ENCODE measurements at regions not wholly inside any gene's neighbourhood (a gene's known extent, or its start where the extent isn't known, plus 50 kb on each side); places are given as distances from the start of the nearest gene placed in this dataset.

DNA sequence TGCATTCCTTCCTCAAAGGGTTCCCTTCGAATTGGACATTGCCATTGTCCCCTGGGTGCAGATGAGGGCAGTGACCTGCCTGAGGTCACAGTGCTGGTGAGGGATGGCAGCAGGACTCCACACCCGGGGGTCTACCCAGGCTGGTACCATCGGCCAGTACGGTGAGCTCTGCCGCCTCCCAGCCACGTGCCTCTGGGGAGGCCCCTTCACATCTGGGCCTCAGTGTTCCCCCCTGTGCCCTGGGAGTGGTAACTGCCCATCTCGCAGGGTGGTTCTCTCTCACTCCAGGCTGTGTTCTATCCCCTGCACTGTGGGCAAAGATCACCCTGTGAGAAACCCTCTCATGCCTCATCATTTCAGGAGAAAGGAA lies 99.4 kb upstream of the IQSEC1 start:
- WGBS, 2 donors, result 83 to 84% methylated on average over 7 of the region's 7 CpGs
- no peak overlapping the region for H3K4me3 ChIP-seq (ENCODE audit: low read depth, poor library complexity, severe bottlenecking)
- DNase-seq (ENCODE audit: low spot score in 2 of 2), result no peak
- intact Hi-C loops (cut with DNase I; ENCODE audit: low total_unique reads), result no loop called here
- no peak for TF ChIP-seq POLR2A (IDR thresholded peaks at IDR 0.05)

DNA sequence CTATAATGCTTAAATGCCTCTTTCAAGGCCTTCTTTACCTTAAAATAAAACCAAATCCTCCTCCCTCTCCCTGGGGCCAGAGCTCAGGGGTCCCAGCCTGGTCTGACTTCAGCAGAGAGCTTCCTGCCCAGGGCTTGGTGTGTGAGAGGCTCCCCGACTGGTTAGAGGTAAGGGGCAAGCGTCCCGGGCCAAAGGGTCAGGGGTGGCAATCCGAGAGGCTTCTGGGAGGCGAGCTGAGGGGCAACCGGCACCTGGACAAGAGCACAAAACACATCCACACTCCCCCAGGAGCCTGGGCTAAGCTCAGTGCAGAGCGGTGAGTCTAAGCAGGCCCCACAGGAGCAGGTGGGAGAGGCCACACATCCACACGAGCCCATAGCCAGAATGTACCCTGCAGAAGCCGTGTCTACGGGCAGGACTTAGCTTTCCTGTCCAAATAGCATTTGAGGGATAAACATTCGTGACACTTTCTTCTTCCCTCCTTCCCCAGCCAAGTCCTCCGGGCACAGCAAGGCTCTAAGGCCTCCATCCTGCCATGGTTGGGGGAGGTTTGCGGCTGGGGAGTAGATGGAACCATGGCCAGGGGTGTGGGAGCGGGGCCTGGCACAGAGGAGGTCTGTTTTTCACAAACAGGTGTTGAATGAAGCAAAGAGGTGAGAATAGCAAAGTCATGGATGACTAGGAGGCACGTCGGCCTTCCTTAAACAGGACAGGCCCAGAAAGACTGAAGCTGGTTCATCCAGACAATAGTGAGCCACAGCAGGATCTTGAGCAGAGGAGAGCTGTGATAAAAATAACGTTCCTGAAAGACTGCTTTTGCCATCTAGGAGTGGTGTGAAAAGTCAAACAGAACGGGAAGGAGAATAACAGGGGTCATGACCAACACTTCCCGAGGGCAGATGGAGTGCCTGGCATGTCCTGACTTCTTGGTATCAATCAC lies 98.7 kb upstream of the IQSEC1 start:
- no peak for TF ChIP-seq CTCF (IDR thresholded peaks at IDR 0.05)
- no peak for DNase-seq (ENCODE audit: low spot score in 2 of 2)
- H3K4me3 ChIP-seq (ENCODE audit: low read depth, poor library complexity, severe bottlenecking), result no peak overlapping the region
- 78 to 88% methylated on average over 19 of the region's 19 CpGs for WGBS, 2 donors
- intact Hi-C loops (cut with DNase I; ENCODE audit: low total_unique reads), result no loop called here

- no peak overlapping the region for H3K4me3 ChIP-seq (ENCODE audit: low read depth, poor library complexity, severe bottlenecking)
- intact Hi-C loops (cut with DNase I; ENCODE audit: low total_unique reads), result no loop called here
- TF ChIP-seq CTCF (IDR thresholded peaks at IDR 0.05) (no peak), POLR2A (IDR thresholded peaks at IDR 0.05) (no peak)
- 79 to 82% methylated on average over 7 of the region's 7 CpGs for WGBS, 2 donors
- DNase-seq (ENCODE audit: low spot score in 2 of 2), result no peak
Observed at GRCh38 chr3:13170317-13170716, 97.1 kb upstream of the IQSEC1 start.

- DNase-seq (ENCODE audit: low spot score in 2 of 2), result no peak
- H3K4me3 ChIP-seq (ENCODE audit: low read depth, poor library complexity, severe bottlenecking), result no peak overlapping the region
- 79 to 80% methylated on average over 4 of the region's 4 CpGs for WGBS, 2 donors
- intact Hi-C loops (cut with DNase I; ENCODE audit: low total_unique reads), result no loop called here
- no peak for TF ChIP-seq POLR2A (IDR thresholded peaks at IDR 0.05)
- no peak for TF ChIP-seq CTCF (IDR thresholded peaks at IDR 0.05)
Observed at GRCh38 chr3:13168391-13168790, 95.2 kb upstream of the IQSEC1 start.

DNA sequence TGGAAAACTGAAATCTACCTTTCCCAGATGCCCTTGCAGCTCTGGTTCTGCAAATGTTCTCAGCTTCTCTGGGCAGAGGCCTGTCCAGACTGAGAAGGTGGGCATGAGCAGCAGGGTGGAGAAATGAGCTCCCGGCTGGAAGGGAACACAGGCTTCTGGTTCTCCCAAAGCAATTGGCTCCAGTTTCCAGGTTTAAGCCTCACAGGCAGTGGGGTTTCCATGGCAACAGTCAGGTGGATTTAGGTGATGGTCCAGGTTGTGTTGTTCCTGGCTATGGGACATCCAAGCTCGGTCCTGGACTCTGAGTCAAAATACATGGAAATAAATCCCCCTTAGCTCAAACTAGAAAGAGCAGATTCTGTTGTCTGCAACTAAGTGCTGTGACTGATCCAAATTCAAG lies 94.6 kb upstream of the IQSEC1 start:
- no peak for DNase-seq (ENCODE audit: low spot score in 2 of 2)
- intact Hi-C loops (cut with DNase I; ENCODE audit: low total_unique reads), result no loop called here
- 64 to 89% methylated on average over 2 of the region's 2 CpGs for WGBS, 2 donors

More for the DNA sequence above, 94.6 kb upstream of the IQSEC1 start:
- no peak overlapping the region for H3K4me3 ChIP-seq (ENCODE audit: low read depth, poor library complexity, severe bottlenecking)
- no peak for TF ChIP-seq POLR2A (IDR thresholded peaks at IDR 0.05)
- no peak for TF ChIP-seq CTCF (IDR thresholded peaks at IDR 0.05)
